ENCODE measurements at regions not wholly inside any gene's neighbourhood (a gene's known extent, or its start where the extent isn't known, plus 50 kb on each side); places are given as distances from the start of the nearest gene placed in this dataset.
"Not testable (repeated sequence)": the region's sequence is repeated elsewhere in the genome, so short reads cannot be mapped to it uniquely, and the experiment has no call there.

GRCh38 chr3:197408177-197408957 lies 110.0 kb upstream of the DLG1 start:
- DNase-seq (ENCODE audit: low read depth in 4 of 4, low spot score in 2 of 4), result no peak

- DNase-seq (ENCODE audit: low read depth in 4 of 4, low spot score in 2 of 4), result no peak
These were observed 109.1 kb upstream of the DLG1 start for GRCh38 chr3:197407526-197407925.

GRCh38 chr3:197407053-197407452 lies 108.6 kb upstream of the DLG1 start:
- DNase-seq (ENCODE audit: low read depth in 4 of 4, low spot score in 2 of 4), result no peak

GRCh38 chr3:197406266-197406665 lies 107.9 kb upstream of the DLG1 start:
- DNase-seq (ENCODE audit: low read depth in 4 of 4, low spot score in 2 of 4), result no peak

GRCh38 chr3:197404754-197405153 lies 106.3 kb upstream of the DLG1 start:
- DNase-seq (ENCODE audit: low read depth in 4 of 4, low spot score in 2 of 4), result no peak

- DNase-seq (ENCODE audit: low read depth in 4 of 4, low spot score in 2 of 4), result no peak
These were observed 105.6 kb upstream of the DLG1 start for GRCh38 chr3:197404030-197404429.

- not testable (repeated sequence) for DNase-seq (ENCODE audit: low read depth in 4 of 4, low spot score in 2 of 4)
These were observed 104.0 kb upstream of the DLG1 start for GRCh38 chr3:197402401-197402800.

- no peak for DNase-seq (ENCODE audit: low read depth in 4 of 4, low spot score in 2 of 4)
These were observed 101.1 kb upstream of the DLG1 start for GRCh38 chr3:197399486-197399885.

- no peak for DNase-seq (ENCODE audit: low read depth in 4 of 4, low spot score in 2 of 4)
These were observed 100.0 kb upstream of the DLG1 start for GRCh38 chr3:197398286-197398878.

- DNase-seq (ENCODE audit: low read depth in 4 of 4, low spot score in 2 of 4), result no peak
These were observed 99.4 kb upstream of the DLG1 start for GRCh38 chr3:197397838-197398237.

- DNase-seq (ENCODE audit: low read depth in 4 of 4, low spot score in 2 of 4), result no peak
These were observed 96.3 kb upstream of the DLG1 start for GRCh38 chr3:197394464-197395321.

- not testable (repeated sequence) for DNase-seq (ENCODE audit: low read depth in 4 of 4, low spot score in 2 of 4)
These were observed 95.7 kb upstream of the DLG1 start for GRCh38 chr3:197394126-197394463.

- no peak for DNase-seq (ENCODE audit: low read depth in 4 of 4, low spot score in 2 of 4)
These were observed 95.3 kb upstream of the DLG1 start for GRCh38 chr3:197393711-197394110.

- DNase-seq (ENCODE audit: low read depth in 4 of 4, low spot score in 2 of 4), result no peak
These were observed 94.5 kb upstream of the DLG1 start for GRCh38 chr3:197392961-197393360.

- no peak for DNase-seq (ENCODE audit: low read depth in 4 of 4, low spot score in 2 of 4)
These were observed 83.0 kb upstream of the DLG1 start for GRCh38 chr3:197381371-197381770.

GRCh38 chr3:197380786-197381185 lies 82.4 kb upstream of the DLG1 start:
- DNase-seq (ENCODE audit: low read depth in 4 of 4, low spot score in 2 of 4), result no peak

- DNase-seq (ENCODE audit: low read depth in 4 of 4, low spot score in 2 of 4), result no peak
These were observed 80.7 kb upstream of the DLG1 start for GRCh38 chr3:197378985-197379718.

GRCh38 chr3:197376735-197377555 lies 78.5 kb upstream of the DLG1 start:
- no peak for DNase-seq (ENCODE audit: low read depth in 4 of 4, low spot score in 2 of 4)

GRCh38 chr3:197376020-197376419 lies 77.6 kb upstream of the DLG1 start:
- DNase-seq (ENCODE audit: low read depth in 4 of 4, low spot score in 2 of 4), result no peak

- no peak for DNase-seq (ENCODE audit: low read depth in 4 of 4, low spot score in 2 of 4)
These were observed 76.6 kb upstream of the DLG1 start for GRCh38 chr3:197375001-197375441.

Measured in left renal cortex interstitium (tissue), 4 donors.